HG03039 (cell line): ENCODE measurements at regions not wholly inside any gene's neighbourhood (a gene's known extent, or its start where the extent isn't known, plus 50 kb on each side); places are given as distances from the start of the nearest gene placed in this dataset.

Experiments used
- ATAC-seq: cut with Tn5 transposase; IDR thresholded peaks from one replicate; pipeline ENCODE4 v1.9.1; 2021; ENCODE audit warnings: mild to moderate bottlenecking, moderate library complexity; ENCODE audit not compliant: unreplicated experiment

DNA sequence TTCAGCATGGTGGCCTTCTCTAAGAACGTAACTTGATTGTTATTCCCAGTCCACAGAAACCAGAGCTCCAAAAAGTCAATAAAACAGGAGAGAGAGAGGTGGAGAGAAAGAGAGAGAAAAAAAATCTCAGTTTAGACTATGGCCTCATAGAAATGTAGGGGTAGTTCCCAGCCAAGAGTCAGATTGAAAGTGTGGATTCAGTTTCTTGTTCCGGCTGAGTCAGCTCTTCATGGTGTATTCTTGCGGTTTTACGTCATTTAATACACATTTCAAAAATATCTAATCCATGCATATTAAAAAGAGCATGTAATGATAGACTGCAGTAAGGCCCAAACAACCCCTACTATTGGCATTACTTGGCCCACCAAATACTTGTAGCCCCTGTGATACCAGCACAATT lies 303.9 kb downstream of the ETAA1 start:
- ATAC-seq = no peak

DNA sequence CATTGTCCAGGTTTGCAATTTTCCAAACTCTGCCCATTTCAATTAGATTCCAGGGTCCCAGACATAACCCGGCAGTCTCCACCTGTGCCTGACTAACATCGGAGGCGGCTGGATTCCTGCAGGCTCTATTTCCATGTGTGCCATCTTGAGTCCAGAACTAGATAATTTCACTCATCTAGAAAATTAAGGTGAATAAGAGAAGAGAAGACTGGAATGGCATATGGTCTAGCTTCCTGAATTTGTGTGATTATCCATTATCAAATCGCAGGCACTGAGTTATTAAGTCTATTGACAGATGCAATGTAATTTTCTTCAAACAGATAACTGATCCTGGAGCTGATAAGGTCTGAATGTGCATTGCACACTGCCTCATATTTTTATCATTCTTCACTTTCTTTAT lies 305.2 kb downstream of the ETAA1 start:
- no peak for ATAC-seq

DNA sequence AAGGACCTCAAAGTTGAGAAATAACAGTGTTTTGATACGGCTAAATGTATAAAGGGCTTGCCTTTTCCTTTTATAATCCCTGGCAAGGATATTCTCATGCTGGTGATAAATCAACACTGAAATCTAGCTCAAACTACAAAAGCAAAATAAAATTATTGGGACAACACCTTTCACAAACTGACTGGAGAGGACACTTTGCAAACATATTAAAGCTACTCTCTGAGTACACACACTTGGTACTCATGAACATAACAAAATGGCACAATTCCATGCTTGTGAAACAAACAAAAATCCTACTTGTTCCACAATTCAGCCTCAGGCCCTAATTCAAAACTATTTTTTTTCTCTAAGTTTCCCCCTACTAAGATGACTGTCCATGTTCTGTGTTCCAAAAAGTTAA lies 305.8 kb downstream of the ETAA1 start:
- ATAC-seq = no peak

DNA sequence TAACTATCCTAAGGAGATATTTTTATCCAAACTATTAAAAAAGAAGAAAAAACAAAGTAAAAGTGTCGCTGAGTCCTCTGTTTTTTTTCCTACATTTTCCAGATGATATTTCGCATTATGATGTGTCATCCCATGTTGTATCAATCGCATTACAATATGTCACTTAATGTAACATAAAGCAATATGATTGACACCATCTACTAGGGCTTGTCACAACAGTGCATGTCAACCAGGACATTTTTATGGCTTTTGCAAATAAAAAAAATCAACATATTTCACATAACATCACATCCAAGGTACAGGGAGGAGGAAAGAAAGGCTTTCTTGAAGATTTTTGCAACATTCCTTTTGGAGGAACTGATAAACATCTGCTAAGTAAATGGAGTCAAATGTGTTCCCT lies 308.9 kb downstream of the ETAA1 start:
- ATAC-seq = no peak

DNA sequence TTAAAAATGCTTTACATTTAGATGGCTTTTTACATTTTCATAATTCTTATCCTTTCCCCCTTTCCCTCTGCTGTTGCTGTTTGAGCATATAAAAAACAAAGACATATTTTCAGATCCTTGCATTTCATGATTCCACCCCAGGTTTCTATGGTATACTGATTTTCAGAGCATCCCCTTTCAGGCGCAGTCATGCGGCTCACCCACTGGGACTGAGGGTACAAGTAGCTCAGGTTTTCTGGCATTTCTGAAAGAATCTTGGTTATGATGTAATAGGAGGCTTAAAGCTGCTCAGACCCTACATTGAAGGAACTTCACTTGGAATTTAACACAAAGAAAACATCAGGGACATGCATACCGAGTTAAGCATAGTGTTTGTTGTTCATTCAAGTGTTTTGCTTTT lies 310.8 kb downstream of the ETAA1 start:
- ATAC-seq = no peak

DNA sequence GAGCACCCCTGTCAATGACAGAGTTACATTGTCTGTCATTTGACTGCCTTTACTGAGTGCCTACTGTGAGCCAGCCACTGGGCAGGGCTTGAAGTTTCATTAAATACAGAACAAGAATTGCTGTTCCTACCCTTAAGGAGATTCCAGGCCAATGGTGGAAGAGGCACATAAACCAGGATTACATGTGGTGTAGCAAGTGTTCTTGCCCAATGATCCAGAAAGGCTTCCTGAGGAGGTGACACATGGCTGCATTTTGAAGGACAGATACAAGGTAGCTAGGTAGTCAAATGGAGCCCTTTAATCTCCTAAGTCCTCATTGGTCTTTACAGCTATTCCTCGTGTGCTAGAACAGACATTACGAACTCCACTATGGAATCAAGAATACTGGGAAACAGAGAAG lies 312.7 kb downstream of the ETAA1 start:
- ATAC-seq = no peak

DNA sequence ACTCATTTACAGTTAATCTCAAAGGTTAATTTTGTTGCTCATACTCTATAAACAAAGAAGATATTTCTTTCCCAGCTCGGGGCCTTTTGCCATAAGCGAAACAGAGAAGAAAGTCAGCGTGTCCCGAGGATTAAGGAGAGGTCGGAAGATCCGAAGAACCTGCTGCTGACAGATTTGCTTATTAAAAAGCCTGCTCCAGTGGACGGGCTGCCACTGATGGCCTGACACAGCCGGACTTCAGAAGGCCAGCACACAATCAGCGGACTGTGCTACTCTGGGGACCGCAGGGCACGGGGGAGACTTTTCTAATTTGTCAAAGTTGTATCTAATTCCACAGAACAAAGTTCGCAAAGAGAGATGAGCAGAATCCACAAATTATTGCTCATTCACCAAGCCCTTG lies 315.4 kb downstream of the ETAA1 start:
- no peak for ATAC-seq

DNA sequence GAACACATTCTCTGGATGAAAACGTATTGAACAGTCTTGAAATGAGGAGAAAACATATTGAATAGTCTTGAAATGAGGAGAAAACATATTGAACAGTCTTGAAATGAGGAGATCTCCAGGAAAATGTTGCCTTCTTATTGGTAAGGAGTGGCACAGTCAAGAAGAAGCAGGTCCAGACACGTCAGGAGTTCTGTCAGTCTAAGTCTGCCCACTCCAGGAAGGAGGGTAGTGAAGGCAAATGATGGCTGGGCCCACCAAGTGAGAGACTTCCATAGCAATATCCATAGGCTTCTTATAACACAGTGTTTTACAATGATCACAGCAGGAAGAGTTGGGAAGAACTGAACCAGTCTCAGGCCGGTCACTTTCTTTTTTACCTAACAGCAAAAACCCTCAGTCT lies 316.2 kb downstream of the ETAA1 start:
- ATAC-seq = no peak

DNA sequence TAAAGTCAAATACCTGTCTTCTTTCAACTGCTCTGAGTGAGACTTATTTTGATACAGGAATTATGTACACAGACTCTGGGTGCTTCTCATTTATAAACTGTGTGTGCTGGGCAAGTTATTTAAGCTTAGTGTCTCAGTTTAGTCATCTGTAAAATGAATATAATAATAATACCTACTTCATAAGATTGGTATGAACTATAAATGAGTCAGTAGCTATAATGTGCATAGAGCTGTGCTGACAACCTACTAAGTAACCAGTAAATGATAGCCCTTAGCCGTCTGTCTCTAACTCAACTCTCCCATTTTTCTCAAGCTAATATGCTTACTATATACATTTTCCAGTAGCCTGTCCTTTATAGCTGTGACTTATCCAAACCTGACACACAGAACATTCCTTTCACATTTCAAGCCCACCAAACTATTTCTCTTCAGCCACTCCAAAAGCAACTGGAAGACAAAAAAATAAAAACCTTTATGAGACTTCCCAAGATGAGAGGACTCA lies 319.8 kb downstream of the ETAA1 start:
- ATAC-seq = no peak

DNA sequence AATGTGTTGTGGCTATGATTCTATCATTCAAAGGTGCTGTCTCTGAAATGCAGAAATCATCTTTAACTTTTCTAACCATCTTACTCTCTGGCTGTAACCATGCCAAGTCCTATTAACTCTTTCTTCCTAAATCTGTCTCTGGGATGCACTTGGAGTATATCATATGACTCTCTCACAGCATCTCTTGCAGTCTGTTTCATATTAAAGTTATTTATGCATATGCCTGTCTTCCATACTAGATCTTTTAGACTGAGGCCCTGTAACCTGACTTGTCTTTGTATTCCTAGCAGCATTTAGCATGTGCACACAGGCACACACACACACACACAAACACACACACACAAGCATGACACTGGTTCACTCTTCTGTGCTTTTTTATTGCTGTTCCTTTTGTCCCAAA lies 320.6 kb downstream of the ETAA1 start:
- ATAC-seq = no peak

DNA sequence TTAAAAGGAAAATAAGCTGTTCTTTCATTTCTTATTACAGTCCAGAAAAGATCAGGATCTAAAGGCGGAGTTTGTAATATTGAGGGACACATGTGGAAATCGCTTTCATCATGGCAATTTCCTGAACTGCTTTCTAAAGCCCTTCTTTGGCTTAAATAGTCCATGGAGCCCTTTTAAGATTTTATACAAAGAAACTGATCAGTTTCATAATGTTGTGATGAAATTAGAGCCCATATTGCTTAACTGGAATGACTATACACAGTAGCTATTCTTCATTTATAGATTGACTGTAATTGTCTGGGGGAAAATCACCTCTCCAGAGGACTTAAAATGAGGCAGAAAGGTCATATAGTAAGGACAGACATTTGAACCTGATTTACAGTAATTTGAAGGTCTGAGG lies 322.2 kb downstream of the ETAA1 start:
- ATAC-seq = no peak

DNA sequence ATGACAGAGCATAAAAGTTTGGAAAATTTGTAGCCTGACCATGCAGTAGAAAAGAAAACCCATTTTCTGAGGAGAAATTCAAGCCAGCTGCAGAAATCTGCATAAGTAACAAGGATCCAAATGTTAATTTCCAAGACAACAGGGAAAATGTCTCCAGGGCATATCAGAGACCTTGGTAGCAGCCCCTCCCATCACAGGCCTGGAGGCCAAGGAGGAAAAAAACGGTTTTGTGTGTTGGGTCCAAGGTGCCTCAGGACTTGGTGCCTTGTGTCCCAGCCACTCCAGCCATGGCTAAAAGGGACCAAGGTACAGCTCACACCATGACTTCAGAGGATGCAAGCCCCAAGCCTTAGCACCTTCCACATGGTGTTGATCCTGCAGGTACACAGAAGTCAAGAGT lies 324.4 kb downstream of the ETAA1 start:
- no peak for ATAC-seq

DNA sequence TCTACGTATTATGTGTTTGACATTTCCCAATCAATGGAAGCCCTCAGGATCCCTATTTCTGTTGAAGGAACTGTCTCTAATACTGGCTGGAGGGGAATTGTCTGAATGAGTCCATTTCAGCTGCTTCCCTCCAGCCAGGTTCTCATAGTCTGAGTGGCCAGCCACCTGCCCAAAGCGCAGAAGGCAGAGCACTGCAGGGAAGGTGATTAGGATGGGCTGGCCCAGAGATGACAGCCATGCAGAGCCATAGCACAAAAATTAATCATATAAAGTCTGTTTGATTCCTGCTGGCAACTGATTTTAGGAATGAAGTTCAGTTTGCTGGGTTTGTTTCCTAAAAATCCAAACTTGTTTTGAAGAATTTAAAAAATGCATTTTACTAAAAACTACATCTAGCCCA lies 327.1 kb downstream of the ETAA1 start:
- ATAC-seq = no peak

DNA sequence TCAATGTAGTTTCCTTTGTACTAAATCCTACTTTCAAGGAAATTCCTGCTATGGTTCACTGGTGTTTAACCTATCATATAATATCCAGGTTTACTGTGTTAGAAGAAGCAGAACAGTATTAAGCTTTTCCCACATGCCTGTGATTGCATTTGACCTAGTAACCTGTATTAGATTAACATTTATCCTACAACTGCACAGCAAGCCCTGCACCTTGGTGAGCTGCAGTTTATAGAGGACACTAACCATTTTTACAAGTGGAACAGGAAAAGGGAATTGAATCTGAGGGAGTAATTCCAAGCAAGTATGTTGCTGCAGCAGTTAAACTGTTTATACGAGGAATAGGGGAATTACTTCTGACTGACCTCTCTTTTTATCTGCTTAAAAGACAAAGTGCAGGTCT lies 328.6 kb downstream of the ETAA1 start:
- ATAC-seq = no peak

DNA sequence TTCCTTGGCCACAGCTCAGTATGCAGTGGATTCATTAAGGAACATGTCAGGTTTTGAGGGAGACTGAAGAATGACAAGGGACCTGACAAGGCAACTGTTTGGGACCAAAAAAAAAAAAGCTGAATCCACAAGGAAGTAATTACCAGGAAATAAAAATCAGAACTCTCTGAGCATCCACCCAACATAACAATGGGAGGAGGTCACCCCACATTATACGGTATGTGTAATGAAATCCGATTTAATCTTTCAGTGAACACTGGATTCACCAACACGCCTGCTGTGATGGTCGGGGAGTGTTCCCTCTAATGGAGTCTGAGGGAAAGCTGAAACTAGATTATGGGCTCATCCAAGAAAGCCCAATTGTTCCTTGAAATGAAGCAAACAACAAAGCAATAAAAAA lies 329.3 kb downstream of the ETAA1 start:
- ATAC-seq = no peak

DNA sequence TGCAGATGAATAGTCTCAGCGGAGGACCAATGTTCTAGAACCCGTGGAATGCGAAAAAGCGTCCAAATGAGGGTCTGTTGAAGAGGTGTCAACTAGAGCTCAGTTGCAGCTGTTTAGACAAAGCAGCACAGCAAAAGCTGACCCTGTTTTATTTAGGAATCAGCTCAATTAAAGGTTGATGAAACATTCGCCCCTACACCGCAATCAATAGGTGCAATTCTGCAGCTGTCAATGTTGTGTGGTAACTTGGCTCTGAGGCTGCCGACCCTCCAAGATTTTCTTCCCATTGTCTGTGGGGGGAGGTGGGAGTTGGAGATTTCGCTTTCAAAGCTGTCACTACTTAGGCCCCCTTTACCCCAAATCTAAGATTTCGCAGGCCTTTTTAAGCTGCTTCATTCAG lies 330.0 kb downstream of the ETAA1 start:
- no peak for ATAC-seq

DNA sequence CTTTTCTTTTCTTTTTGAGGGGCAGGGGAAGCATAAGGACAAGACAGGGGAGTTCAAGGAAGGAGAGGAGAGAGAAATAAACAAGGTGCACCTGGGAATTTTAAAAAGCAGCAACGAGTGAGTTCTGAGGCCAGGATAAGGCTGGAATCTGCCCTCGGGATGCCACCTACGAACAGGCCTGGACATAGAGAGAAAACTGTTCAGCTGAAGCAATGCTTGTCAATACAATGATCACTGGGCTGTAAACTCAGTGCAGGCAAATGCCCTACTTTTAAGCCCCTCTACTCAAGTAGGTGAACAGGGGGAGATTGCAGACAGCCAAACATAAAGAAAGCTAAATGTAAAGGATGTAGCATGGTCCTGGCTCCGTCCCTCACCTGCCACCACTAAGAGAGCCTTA lies 330.5 kb downstream of the ETAA1 start:
- no peak for ATAC-seq

DNA sequence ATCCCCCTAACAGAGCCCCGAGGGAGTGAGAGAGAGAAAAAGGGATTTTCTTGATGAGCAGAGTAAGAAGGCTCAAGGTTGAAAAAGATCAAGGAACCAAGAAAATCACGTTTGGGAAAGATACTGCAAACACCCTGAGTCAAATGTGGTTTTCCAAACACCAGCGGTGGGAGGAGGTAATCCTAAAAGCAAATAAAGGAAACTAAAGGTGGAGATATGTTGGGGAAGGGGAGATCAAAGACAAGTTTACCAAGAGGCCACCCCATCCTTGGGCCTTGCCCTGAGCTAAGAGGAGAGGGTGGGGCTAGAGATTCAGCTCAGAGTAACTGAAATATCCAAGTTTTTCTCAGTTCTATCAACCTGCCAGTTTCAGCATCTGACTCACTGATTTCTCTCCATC lies 332.3 kb downstream of the ETAA1 start:
- no peak for ATAC-seq

DNA sequence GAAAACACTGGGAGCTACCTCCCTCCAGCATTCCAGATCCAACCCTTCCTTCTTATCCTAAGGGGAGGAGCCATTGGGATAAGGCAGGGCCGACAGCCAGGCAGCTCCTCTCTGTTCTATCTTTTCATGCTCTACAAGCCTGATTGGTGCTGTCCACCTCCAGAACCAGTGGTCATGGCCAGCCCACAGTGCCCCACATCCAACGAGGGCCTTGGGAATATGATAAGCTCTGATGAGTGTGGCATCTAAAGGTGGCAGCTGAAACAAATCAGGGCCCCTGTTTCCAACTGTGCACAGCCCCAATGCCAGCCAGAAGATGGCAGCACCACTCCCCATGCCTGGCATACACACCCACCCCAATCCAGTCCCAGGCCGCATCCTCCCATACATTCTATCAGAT lies 329.3 kb downstream of the C1D start:
- ATAC-seq = no peak

DNA sequence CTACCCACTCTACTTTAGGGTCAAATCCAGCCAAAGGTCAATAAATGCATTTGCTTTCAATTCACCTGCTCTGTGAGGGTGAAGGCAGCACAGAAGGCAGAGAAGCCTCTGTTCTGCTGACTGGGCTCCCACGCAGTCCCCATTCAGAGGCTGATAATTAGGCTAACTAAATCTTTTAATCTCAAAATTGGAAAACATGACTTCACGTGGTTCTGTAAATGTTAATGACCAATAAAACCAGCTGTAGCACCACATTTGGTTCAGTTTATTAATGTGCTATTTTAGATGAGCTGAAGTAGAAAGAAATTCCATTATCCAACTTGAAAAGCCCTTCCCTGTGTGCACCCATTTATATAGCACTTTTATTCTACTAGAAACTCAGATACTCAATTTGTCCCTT lies 310.6 kb downstream of the C1D start:
- ATAC-seq = no peak

DNA sequence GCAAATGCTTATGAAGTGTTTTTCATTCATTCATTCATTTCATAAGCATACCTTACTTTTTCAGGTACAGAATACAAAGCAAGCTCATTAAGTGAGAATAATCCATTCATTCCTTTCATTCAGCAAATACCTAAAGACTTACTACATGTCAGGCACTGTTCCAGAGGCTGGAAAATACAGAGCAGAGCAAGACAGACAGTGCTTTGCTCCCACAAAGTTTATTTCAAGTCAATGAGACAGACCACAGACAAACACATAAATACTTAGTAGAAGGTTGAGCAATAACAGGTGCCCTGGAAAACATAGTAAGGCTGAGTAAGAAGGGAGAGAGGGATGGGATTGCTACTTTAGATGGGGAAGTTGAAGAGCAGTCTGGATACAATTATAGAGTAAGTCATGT lies 309.8 kb downstream of the C1D start:
- ATAC-seq = no peak

DNA sequence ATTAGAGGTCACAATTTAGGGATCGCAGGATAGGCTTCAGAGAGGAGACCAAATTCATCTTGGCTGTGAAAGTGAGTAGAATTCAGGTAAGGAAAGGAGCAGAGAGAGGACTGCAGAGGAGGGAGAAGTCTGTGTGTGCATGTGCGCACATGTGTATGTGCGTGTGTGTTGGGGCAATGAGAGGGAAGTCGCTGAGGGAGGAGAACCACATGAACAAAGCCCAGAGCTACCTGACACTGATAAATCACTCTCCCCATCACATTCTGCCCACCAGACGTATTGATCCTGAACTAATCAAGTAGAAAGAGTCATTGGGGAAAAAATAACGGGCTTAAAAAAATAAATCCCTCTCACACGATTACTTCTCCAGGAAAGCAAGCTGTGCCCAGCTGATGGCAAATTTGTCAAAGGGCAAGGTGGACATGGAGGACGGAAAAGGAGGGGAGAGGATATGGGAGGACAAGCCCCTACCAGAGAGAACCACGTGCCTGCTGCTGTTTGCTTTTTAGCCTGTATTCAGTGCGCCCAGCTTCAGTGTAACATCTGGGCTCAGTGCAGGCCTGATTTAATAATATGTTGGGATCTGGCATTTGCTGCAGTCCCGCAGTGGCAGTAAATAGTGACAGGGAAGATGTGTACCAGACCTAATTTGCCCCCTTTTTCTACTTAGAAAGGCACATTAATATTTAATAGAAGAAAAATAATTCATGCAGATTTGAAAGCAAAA lies 307.5 kb downstream of the C1D start:
- ATAC-seq = no peak

DNA sequence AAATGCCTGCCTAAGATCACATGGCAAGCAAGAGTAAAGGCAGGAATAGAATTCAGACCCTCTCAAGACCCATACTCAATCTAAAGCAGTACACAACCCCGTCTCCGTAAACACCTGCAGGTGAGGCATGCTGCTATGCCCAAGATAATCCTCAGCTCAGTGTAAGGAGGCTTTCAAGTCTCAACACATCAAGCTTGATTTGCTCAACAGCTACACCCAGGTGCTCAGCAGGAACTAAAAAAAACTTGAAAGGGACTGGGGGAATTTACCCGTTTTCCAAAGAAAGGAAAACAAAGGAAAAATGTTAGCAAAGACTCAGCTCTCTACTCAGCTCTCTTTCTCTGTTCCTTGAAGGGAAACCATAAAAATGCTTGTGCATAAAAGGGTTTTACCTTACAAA lies 301.8 kb downstream of the C1D start:
- no peak for ATAC-seq
